ENCODE measurements at regions not wholly inside any gene's neighbourhood (a gene's known extent, or its start where the extent isn't known, plus 50 kb on each side); places are given as distances from the start of the nearest gene placed in this dataset.

- TF ChIP-seq CTCF (IDR thresholded peaks at IDR 0.05; ENCODE audit: low read length) (no peak), EZH2 (IDR thresholded peaks at IDR 0.05; ENCODE audit: borderline replicate concordance, low read length) (no peak)
Measured at GRCh38 chr2:125243074-125243473, 1218.0 kb downstream of the CNTNAP5 start.
